ENCODE measurements at regions not wholly inside any gene's neighbourhood (a gene's known extent, or its start where the extent isn't known, plus 50 kb on each side); places are given as distances from the start of the nearest gene placed in this dataset.

- TF ChIP-seq GATA3 (IDR thresholded peaks at IDR 0.05; ENCODE audit: low read depth, low read length) (no peak), GATA2 (IDR thresholded peaks at IDR 0.05; ENCODE audit: low read depth, low read length) (no peak)
Measured at GRCh38 chr12:41762691-41763090, 382.0 kb downstream of the GXYLT1 start.
